WTC11 (cell line): ENCODE measurements at regions not wholly inside any gene's neighbourhood (a gene's known extent, or its start where the extent isn't known, plus 50 kb on each side); places are given as distances from the start of the nearest gene placed in this dataset.

Experiments used
- ATAC-seq: fragments of 200-7000 bp; cut with Tn5 transposase; 2 replicates; pipeline ENCODE4 v1.10.0; 2021; ENCODE audit warnings: mild to moderate bottlenecking, moderate library complexity
- CTCF ChIA-PET: fragments of 300-600 bp; sonication (Branson Sonifier 250); formaldehyde crosslinking; loops from one replicate; lab custom pipeline; 2021; ENCODE audit warnings: antibody characterized with exemption; lab: Charles Lee
- POLR2A ChIA-PET: fragments of 350-600 bp; sonication (Branson Sonifier 250); formaldehyde crosslinking; loops from one replicate; lab custom pipeline; 2021; ENCODE audit warnings: antibody characterized with exemption; lab: Charles Lee
- DNase-seq: peaks from one replicate; pipeline ENCODE4 v3.0.0; 2021; ENCODE audit warnings: low spot score
- H3K27ac Mint-ChIP-seq: 2 replicates; pipeline ENCODE4 v1.8.0; 2021; ENCODE audit warnings: mixed read lengths
- H3K27me3 Mint-ChIP-seq: 2 replicates; pipeline ENCODE4 v1.8.0; 2021; ENCODE audit warnings: low read depth, mild to moderate bottlenecking, moderate library complexity, mixed read lengths
- H3K36me3 Mint-ChIP-seq: 2 replicates; pipeline ENCODE4 v1.8.0; 2021; ENCODE audit warnings: mixed read lengths
- H3K4me1 Mint-ChIP-seq: 2 replicates; pipeline ENCODE4 v1.8.0; 2022; ENCODE audit warnings: mixed read lengths
- H3K4me3 Mint-ChIP-seq: 2 replicates; pipeline ENCODE4 v1.8.0; 2021; ENCODE audit warnings: mild to moderate bottlenecking, moderate library complexity, mixed read lengths
- H3K9me3 Mint-ChIP-seq: 2 replicates; pipeline ENCODE4 v1.8.0; 2021; ENCODE audit warnings: mixed read lengths
- ETV6 ChIP-seq: sonication (generic); formaldehyde crosslinking; IDR thresholded peaks from 2 replicates; pipeline ENCODE4 v1.8.1; 2022; ENCODE audit warnings: mild to moderate bottlenecking, missing genetic modification reagents
- GABPB1 ChIP-seq: sonication (generic); formaldehyde crosslinking; IDR thresholded peaks from 2 replicates; pipeline ENCODE4 v1.8.1; 2023; ENCODE audit warnings: mild to moderate bottlenecking, missing genetic modification reagents
- IRF2 ChIP-seq: sonication (generic); formaldehyde crosslinking; IDR thresholded peaks from 2 replicates; pipeline ENCODE4 v1.8.0; 2022; ENCODE audit warnings: low read depth, missing genetic modification reagents, borderline replicate concordance
- JAZF1 ChIP-seq: fragments of 250-450 bp; sonication (Bioruptor Pico); IDR thresholded peaks from 2 replicates; pipeline ENCODE4 v1.9.0; 2021; ENCODE audit warnings: moderate library complexity, mild to moderate bottlenecking, inconsistent platforms
- NR2C2 ChIP-seq: sonication (generic); formaldehyde crosslinking; IDR thresholded peaks from 2 replicates; pipeline ENCODE4 v1.8.0; 2022; ENCODE audit warnings: mild to moderate bottlenecking, missing genetic modification reagents
- SP1 ChIP-seq: sonication (generic); formaldehyde crosslinking; conservative IDR thresholded peaks from 2 replicates; pipeline ENCODE4 v1.8.1; 2022; ENCODE audit warnings: missing genetic modification reagents
- ZNF232 ChIP-seq: sonication (generic); formaldehyde crosslinking; IDR thresholded peaks from 2 replicates; pipeline ENCODE4 v1.8.0; 2022; ENCODE audit warnings: mild to moderate bottlenecking, missing genetic modification reagents
- ZNF671 ChIP-seq: fragments of 250-450 bp; sonication (Bioruptor Pico); IDR thresholded peaks from 2 replicates; pipeline ENCODE4 v1.8.0; 2021; ENCODE audit warnings: mild to moderate bottlenecking
- TF ChIP-seq, protein P1 (sequence below): sonication (generic); formaldehyde crosslinking; IDR thresholded peaks from 2 replicates; pipeline ENCODE4 v1.8.1; 2023; ENCODE audit warnings: mild to moderate bottlenecking, missing genetic modification reagents, moderate library complexity
- TF ChIP-seq, protein P2 (sequence below): sonication (generic); formaldehyde crosslinking; IDR thresholded peaks from 2 replicates; pipeline ENCODE4 v1.8.1; 2022; ENCODE audit warnings: mild to moderate bottlenecking, missing genetic modification reagents, moderate library complexity, borderline replicate concordance
- TF ChIP-seq, protein P3 (sequence below): fragments of 250-450 bp; sonication (Bioruptor Pico); IDR thresholded peaks from 2 replicates; pipeline ENCODE4 v1.8.0; 2021; ENCODE audit warnings: mild to moderate bottlenecking
- TF ChIP-seq, protein P4 (sequence below): sonication (generic); formaldehyde crosslinking; IDR thresholded peaks from 2 replicates; pipeline ENCODE4 v1.8.0; 2023; ENCODE audit warnings: missing genetic modification reagents
- TF ChIP-seq, protein P5 (sequence below): fragments of 250-450 bp; sonication (Bioruptor Pico); IDR thresholded peaks from 2 replicates; pipeline ENCODE4 v2.1.2; 2022; ENCODE audit warnings: mild to moderate bottlenecking, moderate library complexity
- TF ChIP-seq, protein P6 (sequence below): sonication (generic); formaldehyde crosslinking; IDR thresholded peaks from 2 replicates; pipeline ENCODE4 v1.8.1; 2023; ENCODE audit warnings: mild to moderate bottlenecking, missing genetic modification reagents, borderline replicate concordance

DNA sequence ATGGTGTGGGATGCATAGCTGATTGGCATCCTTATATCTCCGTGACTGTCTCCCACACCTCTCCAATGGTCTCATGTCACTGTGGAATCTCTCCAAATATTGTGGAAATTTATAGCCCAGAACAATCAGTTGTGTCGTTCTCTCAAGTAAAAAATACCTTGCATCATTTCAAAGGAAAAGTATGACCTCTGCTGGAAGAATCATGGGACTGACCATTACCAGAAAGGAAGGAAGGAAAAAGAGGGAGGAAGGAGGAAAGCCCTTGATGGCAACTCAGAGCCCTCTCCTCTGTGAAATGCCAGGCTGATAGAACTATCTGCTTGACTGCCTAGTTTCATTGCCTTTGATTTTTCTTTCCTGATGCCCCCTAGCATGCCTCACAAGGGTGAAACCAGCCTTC is 76.3 kb downstream of the FOXI2 start (continued):
- TF ChIP-seq, protein P1, sequence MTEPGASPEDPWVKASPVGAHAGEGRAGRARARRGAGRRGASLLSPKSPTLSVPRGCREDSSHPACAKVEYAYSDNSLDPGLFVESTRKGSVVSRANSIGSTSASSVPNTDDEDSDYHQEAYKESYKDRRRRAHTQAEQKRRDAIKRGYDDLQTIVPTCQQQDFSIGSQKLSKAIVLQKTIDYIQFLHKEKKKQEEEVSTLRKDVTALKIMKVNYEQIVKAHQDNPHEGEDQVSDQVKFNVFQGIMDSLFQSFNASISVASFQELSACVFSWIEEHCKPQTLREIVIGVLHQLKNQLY (CRISPR knock-in tag), result no peak

DNA sequence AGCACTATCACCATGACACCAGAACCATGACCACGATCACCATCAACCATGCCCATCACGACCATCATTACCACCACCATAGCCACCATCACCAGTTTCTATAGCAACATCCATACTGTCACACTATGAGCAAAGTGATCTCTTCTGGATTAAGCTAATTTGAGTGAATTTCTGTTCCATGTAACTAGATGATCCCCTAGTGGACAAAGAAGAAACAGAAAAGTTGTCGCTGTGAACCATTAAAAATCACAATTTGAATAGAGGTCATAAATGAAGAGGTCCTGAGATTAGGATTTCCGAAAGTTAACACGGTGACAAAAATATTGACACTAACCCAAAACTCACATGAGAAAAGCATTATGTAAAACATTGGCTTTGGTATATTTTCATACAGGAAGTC is 77.6 kb downstream of the CLRN3 start:
- Mint-ChIP-seq H3K27ac (no peak overlapping the region; the same call in 1 of the 2 replicates), H3K27me3 (no peaks in the 10 kb centered on the region), H3K9me3 (peaks cover 9% of the 10 kb centered on the region), H3K36me3 (no peaks in the 10 kb centered on the region), H3K4me1 (no peaks in the 10 kb centered on the region), H3K4me3 (no peak overlapping the region)
- ChIA-PET POLR2A (no interaction called here), CTCF (interaction anchor here (0.9 to 3.9 kb wide), 6 partner anchors 39 to 165 kb away, joined by 3 to 36 read pairs (median 4); no protein-coding TSS in a partner anchor)
- ATAC-seq, result no peak
- DNase-seq, result no peak
- TF ChIP-seq, protein P2, sequence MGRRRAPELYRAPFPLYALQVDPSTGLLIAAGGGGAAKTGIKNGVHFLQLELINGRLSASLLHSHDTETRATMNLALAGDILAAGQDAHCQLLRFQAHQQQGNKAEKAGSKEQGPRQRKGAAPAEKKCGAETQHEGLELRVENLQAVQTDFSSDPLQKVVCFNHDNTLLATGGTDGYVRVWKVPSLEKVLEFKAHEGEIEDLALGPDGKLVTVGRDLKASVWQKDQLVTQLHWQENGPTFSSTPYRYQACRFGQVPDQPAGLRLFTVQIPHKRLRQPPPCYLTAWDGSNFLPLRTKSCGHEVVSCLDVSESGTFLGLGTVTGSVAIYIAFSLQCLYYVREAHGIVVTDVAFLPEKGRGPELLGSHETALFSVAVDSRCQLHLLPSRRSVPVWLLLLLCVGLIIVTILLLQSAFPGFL (CRISPR knock-in tag), result no peak
- TF ChIP-seq, protein P3, sequence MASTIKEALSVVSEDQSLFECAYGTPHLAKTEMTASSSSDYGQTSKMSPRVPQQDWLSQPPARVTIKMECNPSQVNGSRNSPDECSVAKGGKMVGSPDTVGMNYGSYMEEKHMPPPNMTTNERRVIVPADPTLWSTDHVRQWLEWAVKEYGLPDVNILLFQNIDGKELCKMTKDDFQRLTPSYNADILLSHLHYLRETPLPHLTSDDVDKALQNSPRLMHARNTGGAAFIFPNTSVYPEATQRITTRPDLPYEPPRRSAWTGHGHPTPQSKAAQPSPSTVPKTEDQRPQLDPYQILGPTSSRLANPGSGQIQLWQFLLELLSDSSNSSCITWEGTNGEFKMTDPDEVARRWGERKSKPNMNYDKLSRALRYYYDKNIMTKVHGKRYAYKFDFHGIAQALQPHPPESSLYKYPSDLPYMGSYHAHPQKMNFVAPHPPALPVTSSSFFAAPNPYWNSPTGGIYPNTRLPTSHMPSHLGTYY, result no peak

DNA sequence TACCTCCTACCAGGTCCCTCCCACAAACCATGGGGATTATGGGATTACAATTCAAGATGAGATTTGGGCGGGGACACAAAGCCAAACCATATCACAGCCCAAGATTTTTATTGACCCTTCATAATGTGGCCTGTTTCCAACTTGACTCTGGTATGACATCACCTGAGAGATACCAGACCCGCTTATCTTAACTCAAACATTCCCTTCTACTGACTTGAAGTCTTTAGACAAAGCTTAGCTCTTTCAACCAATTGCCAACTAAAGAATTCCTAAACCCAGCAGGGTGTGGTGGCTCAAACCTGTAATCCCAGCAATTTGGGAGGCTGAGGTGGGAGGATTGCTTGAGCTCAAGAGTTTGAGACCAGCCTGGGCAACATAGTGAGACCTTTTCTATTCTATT is 67.9 kb downstream of the CLRN3 start:
- CTCF ChIA-PET, result no interaction called here
- no peak overlapping the region for H3K27ac Mint-ChIP-seq
- ATAC-seq, result no peak

DNA sequence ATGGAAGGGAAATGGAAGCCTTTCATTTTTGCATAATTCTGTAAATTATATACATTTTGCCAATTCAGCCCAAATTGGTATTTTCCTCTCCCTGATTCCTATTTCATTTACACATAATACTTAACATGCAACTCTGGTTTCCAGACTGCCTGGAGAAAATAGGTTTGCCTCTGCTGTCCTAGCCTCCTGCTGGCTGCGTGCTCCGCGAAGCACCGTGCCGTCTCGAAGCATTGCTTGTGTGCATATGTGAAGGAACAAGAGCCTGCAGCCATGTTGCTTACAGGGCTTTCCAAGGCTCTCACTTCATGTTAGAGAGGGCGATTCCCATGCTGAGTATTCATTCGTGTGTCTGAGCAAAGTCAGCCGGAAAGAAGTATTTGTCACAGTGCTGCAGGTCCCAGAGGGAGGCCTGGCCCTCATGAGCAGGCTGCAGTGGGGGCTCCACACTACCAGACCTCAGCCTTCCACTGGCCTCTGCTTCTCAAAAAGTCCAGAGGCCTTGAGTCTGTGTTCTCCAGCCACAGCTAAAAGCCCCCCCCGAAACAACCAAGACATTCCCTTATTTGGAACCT is 66.5 kb downstream of the CLRN3 start:
- DNase-seq (no peak), ATAC-seq (no peak)
- Mint-ChIP-seq H3K36me3 (peaks cover 23% of the 10 kb centered on the region), H3K27me3 (0 out of 2 replicates have a peak, but pooled peaks cover 6% of the 10 kb centered on the region), H3K4me1 (peaks cover 5% of the 10 kb centered on the region), H3K27ac (no peak overlapping the region), H3K9me3 (peaks cover 30% of the 10 kb centered on the region), H3K4me3 (no peak overlapping the region)
- POLR2A ChIA-PET, result no interaction called here
- CTCF ChIA-PET, result no interaction called here
- TF ChIP-seq, protein P4, sequence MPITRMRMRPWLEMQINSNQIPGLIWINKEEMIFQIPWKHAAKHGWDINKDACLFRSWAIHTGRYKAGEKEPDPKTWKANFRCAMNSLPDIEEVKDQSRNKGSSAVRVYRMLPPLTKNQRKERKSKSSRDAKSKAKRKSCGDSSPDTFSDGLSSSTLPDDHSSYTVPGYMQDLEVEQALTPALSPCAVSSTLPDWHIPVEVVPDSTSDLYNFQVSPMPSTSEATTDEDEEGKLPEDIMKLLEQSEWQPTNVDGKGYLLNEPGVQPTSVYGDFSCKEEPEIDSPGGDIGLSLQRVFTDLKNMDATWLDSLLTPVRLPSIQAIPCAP (CRISPR knock-in tag), result no peak
- TF ChIP-seq, protein P5, sequence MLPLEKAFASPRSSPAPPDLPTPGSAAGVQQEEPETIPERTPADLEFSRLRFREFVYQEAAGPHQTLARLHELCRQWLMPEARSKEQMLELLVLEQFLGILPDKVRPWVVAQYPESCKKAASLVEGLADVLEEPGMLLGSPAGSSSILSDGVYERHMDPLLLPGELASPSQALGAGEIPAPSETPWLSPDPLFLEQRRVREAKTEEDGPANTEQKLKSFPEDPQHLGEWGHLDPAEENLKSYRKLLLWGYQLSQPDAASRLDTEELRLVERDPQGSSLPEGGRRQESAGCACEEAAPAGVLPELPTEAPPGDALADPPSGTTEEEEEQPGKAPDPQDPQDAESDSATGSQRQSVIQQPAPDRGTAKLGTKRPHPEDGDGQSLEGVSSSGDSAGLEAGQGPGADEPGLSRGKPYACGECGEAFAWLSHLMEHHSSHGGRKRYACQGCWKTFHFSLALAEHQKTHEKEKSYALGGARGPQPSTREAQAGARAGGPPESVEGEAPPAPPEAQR (CRISPR knock-in tag), result no peak
- TF ChIP-seq, protein P6, sequence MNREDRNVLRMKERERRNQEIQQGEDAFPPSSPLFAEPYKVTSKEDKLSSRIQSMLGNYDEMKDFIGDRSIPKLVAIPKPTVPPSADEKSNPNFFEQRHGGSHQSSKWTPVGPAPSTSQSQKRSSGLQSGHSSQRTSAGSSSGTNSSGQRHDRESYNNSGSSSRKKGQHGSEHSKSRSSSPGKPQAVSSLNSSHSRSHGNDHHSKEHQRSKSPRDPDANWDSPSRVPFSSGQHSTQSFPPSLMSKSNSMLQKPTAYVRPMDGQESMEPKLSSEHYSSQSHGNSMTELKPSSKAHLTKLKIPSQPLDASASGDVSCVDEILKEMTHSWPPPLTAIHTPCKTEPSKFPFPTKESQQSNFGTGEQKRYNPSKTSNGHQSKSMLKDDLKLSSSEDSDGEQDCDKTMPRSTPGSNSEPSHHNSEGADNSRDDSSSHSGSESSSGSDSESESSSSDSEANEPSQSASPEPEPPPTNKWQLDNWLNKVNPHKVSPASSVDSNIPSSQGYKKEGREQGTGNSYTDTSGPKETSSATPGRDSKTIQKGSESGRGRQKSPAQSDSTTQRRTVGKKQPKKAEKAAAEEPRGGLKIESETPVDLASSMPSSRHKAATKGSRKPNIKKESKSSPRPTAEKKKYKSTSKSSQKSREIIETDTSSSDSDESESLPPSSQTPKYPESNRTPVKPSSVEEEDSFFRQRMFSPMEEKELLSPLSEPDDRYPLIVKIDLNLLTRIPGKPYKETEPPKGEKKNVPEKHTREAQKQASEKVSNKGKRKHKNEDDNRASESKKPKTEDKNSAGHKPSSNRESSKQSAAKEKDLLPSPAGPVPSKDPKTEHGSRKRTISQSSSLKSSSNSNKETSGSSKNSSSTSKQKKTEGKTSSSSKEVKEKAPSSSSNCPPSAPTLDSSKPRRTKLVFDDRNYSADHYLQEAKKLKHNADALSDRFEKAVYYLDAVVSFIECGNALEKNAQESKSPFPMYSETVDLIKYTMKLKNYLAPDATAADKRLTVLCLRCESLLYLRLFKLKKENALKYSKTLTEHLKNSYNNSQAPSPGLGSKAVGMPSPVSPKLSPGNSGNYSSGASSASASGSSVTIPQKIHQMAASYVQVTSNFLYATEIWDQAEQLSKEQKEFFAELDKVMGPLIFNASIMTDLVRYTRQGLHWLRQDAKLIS (CRISPR knock-in tag), result no peak
- TF ChIP-seq JAZF1 (CRISPR knock-in tag) (no peak), IRF2 (CRISPR knock-in tag) (no peak), SP1 (no peak), GABPB1 (CRISPR knock-in tag) (no peak), ZNF232 (CRISPR knock-in tag) (no peak), ETV6 (CRISPR knock-in tag) (no peak)

More for the DNA sequence above, 67.9 kb downstream of the CLRN3 start:
- POLR2A ChIA-PET, result no interaction called here
- H3K27me3 Mint-ChIP-seq, result 0 out of 2 replicates have a peak, but pooled peaks cover 6% of the 10 kb centered on the region
- peaks cover 5% of the 10 kb centered on the region for H3K4me1 Mint-ChIP-seq
- peaks cover 36% of the 10 kb centered on the region for H3K9me3 Mint-ChIP-seq
- H3K36me3 Mint-ChIP-seq, result peaks cover 23% of the 10 kb centered on the region
- no peak for DNase-seq
- TF ChIP-seq NR2C2 (CRISPR knock-in tag) (no peak), ZNF671 (CRISPR knock-in tag) (no peak)
- TF ChIP-seq, protein P4 (CRISPR knock-in tag), result no peak
- TF ChIP-seq, protein P1 (CRISPR knock-in tag), result no peak
- TF ChIP-seq, protein P2 (CRISPR knock-in tag), result no peak
- no peak overlapping the region for H3K4me3 Mint-ChIP-seq
